ENCODE measurements at regions not wholly inside any gene's neighbourhood (a gene's known extent, or its start where the extent isn't known, plus 50 kb on each side); places are given as distances from the start of the nearest gene placed in this dataset.

DNA sequence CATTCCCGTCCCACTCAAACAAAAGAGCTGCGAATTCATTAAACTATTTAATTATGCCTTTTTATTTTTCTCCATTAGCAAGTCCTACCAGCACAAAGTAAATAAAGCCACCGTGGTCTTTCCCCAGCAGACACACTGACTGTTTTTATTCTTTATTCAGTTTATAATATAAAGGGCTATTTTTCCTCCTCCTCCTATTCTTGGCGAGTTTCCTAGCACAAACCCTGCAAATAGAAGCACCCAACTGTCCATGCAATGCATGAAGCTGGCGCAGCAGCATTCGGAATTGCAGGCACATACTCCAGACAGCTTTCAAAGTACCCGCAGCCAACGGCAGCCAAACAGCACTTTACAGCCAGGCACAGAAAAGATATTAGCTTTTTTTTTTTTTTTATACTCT, 583.4 kb upstream of the PSMD7 start:
- no peak overlapping the region for H3K9ac ChIP-seq (ENCODE audit: low read length)
- no peak overlapping the region for H3K4me3 ChIP-seq (ENCODE audit: low read length)
- no peaks in the 10 kb centered on the region for H3K36me3 ChIP-seq (ENCODE audit: control insufficient read depth, insufficient read depth, low read length)

GRCh38 chr16:73711406-73712080, 585.1 kb upstream of the PSMD7 start:
- Histone ChIP-seq H3K4me3 (ENCODE audit: low read length) (no peak overlapping the region), H3K36me3 (ENCODE audit: control insufficient read depth, insufficient read depth, low read length) (no peaks in the 10 kb centered on the region), H3K9me3 (ENCODE audit: control insufficient read depth, low read length) (no peaks in the 10 kb centered on the region), H3K9ac (ENCODE audit: low read length) (no peak overlapping the region), H3K27me3 (ENCODE audit: control insufficient read depth, insufficient read depth, low read length) (no peaks in the 10 kb centered on the region), H3K4me1 (ENCODE audit: control insufficient read depth, insufficient read depth, low read length) (no peaks in the 10 kb centered on the region)

More for the DNA sequence above, 583.4 kb upstream of the PSMD7 start:
- no peaks in the 10 kb centered on the region for H3K27me3 ChIP-seq (ENCODE audit: control insufficient read depth, insufficient read depth, low read length)
- no peaks in the 10 kb centered on the region for H3K9me3 ChIP-seq (ENCODE audit: control insufficient read depth, low read length)
- H3K4me1 ChIP-seq (ENCODE audit: control insufficient read depth, insufficient read depth, low read length): no peaks in the 10 kb centered on the region

DNA sequence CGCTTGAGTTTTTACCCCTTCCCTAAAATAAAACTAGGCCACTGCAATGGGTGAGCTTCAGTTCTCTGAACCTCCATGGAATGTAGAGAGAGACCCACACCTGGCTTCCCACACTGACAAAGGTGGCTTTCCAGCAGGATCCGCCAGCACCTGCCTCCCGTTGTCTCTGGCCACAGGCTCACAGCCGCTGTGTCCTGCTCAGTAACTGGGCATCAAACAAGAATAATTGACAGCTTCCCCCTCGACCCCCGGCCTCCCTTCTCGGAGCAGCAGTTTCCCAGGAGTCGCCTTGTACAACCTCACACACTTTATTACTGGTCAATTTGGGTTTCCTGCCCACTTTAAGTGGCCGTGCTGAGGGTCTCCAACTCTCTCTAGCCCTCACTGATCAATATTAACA, 586.1 kb upstream of the PSMD7 start:
- Histone ChIP-seq H3K36me3 (ENCODE audit: control insufficient read depth, insufficient read depth, low read length) (no peaks in the 10 kb centered on the region), H3K4me3 (ENCODE audit: low read length) (no peak overlapping the region), H3K27me3 (ENCODE audit: control insufficient read depth, insufficient read depth, low read length) (no peaks in the 10 kb centered on the region), H3K9ac (ENCODE audit: low read length) (no peak overlapping the region), H3K4me1 (ENCODE audit: control insufficient read depth, insufficient read depth, low read length) (no peaks in the 10 kb centered on the region), H3K9me3 (ENCODE audit: control insufficient read depth, low read length) (no peaks in the 10 kb centered on the region)

DNA sequence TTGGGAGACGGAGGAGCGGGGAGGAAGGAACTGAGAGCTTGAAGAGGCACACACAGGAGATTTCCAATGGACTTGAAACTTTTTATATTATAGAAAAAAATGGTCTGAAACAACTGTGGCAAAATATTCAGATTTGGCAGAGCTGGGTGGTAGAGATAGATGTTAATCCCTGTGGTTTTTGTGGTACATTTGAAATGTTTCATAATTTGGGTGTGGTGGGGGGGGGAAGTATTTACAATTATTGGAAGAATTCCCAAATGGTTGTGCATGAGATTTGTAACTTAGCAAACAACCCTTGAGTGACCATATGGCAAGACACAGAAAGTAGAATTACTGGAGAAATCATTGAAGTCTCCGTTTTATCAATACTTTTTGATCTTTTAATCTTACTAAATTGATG, 588.8 kb upstream of the PSMD7 start:
- Histone ChIP-seq H3K9me3 (ENCODE audit: control insufficient read depth, low read length) (no peaks in the 10 kb centered on the region), H3K4me1 (ENCODE audit: control insufficient read depth, insufficient read depth, low read length) (no peaks in the 10 kb centered on the region), H3K4me3 (ENCODE audit: low read length) (no peak overlapping the region), H3K36me3 (ENCODE audit: control insufficient read depth, insufficient read depth, low read length) (no peaks in the 10 kb centered on the region), H3K27me3 (ENCODE audit: control insufficient read depth, insufficient read depth, low read length) (no peaks in the 10 kb centered on the region), H3K9ac (ENCODE audit: low read length) (no peak overlapping the region)

DNA sequence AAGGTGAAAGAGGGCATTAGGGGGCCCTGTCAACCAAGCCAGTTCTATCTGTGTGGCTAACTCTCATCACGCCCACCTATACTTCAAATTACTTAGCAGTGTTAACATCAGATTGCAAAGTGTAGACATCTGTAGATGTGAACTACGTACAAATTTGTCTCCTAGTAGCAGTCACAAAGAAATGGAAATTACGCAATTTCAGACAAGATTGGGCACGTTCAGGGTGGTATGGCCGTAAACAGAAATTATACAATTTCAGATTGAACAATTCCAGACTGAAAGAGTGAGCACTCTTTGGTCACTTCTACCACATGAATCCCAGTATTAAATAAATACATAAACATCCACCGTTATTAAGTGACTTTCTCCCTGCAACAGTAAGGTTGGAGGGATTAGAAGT, 592.7 kb upstream of the PSMD7 start:
- Histone ChIP-seq H3K36me3 (ENCODE audit: control insufficient read depth, insufficient read depth, low read length) (no peaks in the 10 kb centered on the region), H3K9ac (ENCODE audit: low read length) (no peak overlapping the region), H3K4me3 (ENCODE audit: low read length) (no peak overlapping the region), H3K27me3 (ENCODE audit: control insufficient read depth, insufficient read depth, low read length) (no peaks in the 10 kb centered on the region), H3K4me1 (ENCODE audit: control insufficient read depth, insufficient read depth, low read length) (no peaks in the 10 kb centered on the region), H3K9me3 (ENCODE audit: control insufficient read depth, low read length) (no peaks in the 10 kb centered on the region)

DNA sequence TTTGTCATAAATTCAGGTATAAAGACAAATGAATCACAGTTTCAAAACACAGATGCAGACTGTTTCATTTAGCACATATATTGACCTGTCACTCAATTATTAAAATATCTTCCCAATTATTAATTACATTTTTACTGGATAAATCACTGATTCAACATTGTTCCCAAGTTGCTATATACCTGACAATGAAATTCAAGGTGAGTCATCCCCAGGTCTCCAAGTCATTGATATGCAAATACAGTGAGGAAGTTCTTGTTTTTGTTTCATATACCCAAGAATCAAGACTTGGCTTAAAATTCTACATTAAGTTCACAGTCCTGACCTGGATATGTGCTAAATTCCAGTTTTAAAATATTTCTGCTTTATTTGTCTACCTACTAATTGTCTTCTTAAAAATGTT, 599.3 kb upstream of the PSMD7 start:
- Histone ChIP-seq H3K9me3 (ENCODE audit: control insufficient read depth, low read length) (no peaks in the 10 kb centered on the region), H3K4me1 (ENCODE audit: control insufficient read depth, insufficient read depth, low read length) (no peaks in the 10 kb centered on the region), H3K27me3 (ENCODE audit: control insufficient read depth, insufficient read depth, low read length) (no peaks in the 10 kb centered on the region), H3K4me3 (ENCODE audit: low read length) (no peak overlapping the region), H3K36me3 (ENCODE audit: control insufficient read depth, insufficient read depth, low read length) (no peaks in the 10 kb centered on the region), H3K9ac (ENCODE audit: low read length) (no peak overlapping the region)

GRCh38 chr16:73692861-73693260, 603.8 kb upstream of the PSMD7 start:
- H3K9me3 ChIP-seq (ENCODE audit: control insufficient read depth, low read length): no peaks in the 10 kb centered on the region
- H3K9ac ChIP-seq (ENCODE audit: low read length): no peak overlapping the region
- no peaks in the 10 kb centered on the region for H3K36me3 ChIP-seq (ENCODE audit: control insufficient read depth, insufficient read depth, low read length)
- H3K4me1 ChIP-seq (ENCODE audit: control insufficient read depth, insufficient read depth, low read length): no peaks in the 10 kb centered on the region
- H3K4me3 ChIP-seq (ENCODE audit: low read length): no peak overlapping the region
- no peaks in the 10 kb centered on the region for H3K27me3 ChIP-seq (ENCODE audit: control insufficient read depth, insufficient read depth, low read length)

DNA sequence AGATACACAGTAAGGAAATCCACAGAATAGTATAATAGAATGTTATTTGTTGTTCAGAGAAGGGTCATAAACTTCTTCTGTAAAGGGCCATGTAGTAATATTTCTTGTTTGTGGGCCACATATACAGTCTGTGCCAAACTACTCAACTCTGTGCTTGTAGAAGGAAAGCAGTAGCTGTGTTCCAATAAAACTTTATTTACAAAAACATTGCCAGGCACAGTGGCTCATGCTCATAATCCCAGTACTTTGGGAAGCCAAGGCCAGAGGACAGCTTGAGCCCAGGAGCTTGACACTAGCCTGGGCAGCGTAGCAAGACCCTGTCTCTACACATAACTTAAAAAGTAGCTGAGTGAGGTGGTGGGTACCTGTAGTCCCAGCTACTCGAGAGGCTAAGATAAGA, 612.8 kb upstream of the PSMD7 start:
- H3K4me1 ChIP-seq (ENCODE audit: control insufficient read depth, insufficient read depth, low read length): no peaks in the 10 kb centered on the region
- H3K36me3 ChIP-seq (ENCODE audit: control insufficient read depth, insufficient read depth, low read length): no peaks in the 10 kb centered on the region
- no peak overlapping the region for H3K9ac ChIP-seq (ENCODE audit: low read length)
- H3K27me3 ChIP-seq (ENCODE audit: control insufficient read depth, insufficient read depth, low read length): no peaks in the 10 kb centered on the region
- no peaks in the 10 kb centered on the region for H3K9me3 ChIP-seq (ENCODE audit: control insufficient read depth, low read length)
- no peak overlapping the region for H3K4me3 ChIP-seq (ENCODE audit: low read length)

DNA sequence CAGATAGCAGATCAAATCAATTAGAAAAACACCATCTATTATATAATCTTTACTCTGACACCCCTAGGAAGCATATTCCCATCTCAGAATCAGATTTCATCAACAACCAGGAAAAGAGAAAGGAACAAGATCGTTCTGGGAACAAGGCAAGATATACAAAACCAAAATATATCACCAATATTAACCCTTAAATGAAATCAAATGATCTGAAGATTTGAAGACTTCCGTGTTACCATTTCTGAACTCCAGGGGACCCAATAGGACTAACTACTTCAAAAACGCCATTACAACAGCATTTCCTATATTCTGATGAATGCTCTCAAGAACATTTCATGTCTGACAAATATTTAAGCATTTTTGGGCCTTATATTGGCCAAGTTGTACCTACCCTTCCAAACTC, 624.2 kb upstream of the ZFHX3 start:
- no peak overlapping the region for H3K4me3 ChIP-seq (ENCODE audit: low read length)
- H3K4me1 ChIP-seq (ENCODE audit: control insufficient read depth, insufficient read depth, low read length): no peaks in the 10 kb centered on the region
- no peaks in the 10 kb centered on the region for H3K9me3 ChIP-seq (ENCODE audit: control insufficient read depth, low read length)
- H3K27me3 ChIP-seq (ENCODE audit: control insufficient read depth, insufficient read depth, low read length): no peaks in the 10 kb centered on the region
- H3K9ac ChIP-seq (ENCODE audit: low read length): no peak overlapping the region
- no peaks in the 10 kb centered on the region for H3K36me3 ChIP-seq (ENCODE audit: control insufficient read depth, insufficient read depth, low read length)

- Histone ChIP-seq H3K9me3 (ENCODE audit: control insufficient read depth, low read length) (no peaks in the 10 kb centered on the region), H3K27me3 (ENCODE audit: control insufficient read depth, insufficient read depth, low read length) (no peaks in the 10 kb centered on the region), H3K9ac (ENCODE audit: low read length) (no peak overlapping the region), H3K36me3 (ENCODE audit: control insufficient read depth, insufficient read depth, low read length) (no peaks in the 10 kb centered on the region), H3K4me1 (ENCODE audit: control insufficient read depth, insufficient read depth, low read length) (no peaks in the 10 kb centered on the region), H3K4me3 (ENCODE audit: low read length) (no peak overlapping the region)
Measured at GRCh38 chr16:73670836-73671820, 623.2 kb upstream of the ZFHX3 start.

DNA sequence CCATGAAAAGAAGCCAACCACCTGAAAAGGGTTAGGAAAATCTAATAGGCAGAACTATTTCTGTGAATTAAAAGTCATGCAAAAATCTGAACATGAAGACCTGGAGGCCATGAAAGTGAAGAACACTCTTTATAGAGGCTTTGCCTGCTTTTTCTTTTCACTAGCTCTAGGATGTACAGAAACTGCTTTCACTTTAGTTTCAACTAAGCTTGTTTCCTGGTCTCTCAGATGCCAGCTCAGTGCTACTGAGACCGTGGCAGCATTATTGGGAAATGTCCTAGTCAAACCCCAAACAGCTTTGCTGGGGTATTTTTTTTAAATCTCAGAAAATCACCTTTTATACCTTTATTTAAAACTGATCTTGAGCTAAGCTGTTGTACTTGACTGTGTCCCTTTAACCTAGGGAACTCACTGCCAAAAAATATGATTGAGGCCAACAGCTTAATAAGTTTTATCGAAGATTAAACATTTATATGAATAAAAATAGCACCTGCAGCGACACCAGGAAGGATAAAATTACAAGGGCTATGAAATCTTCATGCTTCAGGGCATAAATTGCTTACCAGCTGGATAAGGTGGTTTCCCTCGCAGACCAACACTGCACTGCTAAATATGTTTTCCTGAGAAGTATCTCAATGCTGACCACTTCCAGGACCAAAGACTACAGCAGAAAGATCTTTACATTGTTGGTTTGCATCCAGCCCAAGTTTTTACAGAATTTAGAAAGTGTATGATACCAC, 621.8 kb upstream of the ZFHX3 start:
- Histone ChIP-seq H3K36me3 (ENCODE audit: control insufficient read depth, insufficient read depth, low read length) (no peaks in the 10 kb centered on the region), H3K9ac (ENCODE audit: low read length) (no peak overlapping the region), H3K4me3 (ENCODE audit: low read length) (no peak overlapping the region), H3K4me1 (ENCODE audit: control insufficient read depth, insufficient read depth, low read length) (no peaks in the 10 kb centered on the region), H3K27me3 (ENCODE audit: control insufficient read depth, insufficient read depth, low read length) (no peaks in the 10 kb centered on the region), H3K9me3 (ENCODE audit: control insufficient read depth, low read length) (no peaks in the 10 kb centered on the region)

- H3K4me1 ChIP-seq (ENCODE audit: control insufficient read depth, insufficient read depth, low read length): no peaks in the 10 kb centered on the region
Measured at GRCh38 chr16:73663720-73664119, 615.8 kb upstream of the ZFHX3 start.

More at GRCh38 chr16:73663720-73664119, 615.8 kb upstream of the ZFHX3 start:
- Histone ChIP-seq H3K9ac (ENCODE audit: low read length) (no peak overlapping the region), H3K4me3 (ENCODE audit: low read length) (no peak overlapping the region), H3K27me3 (ENCODE audit: control insufficient read depth, insufficient read depth, low read length) (no peaks in the 10 kb centered on the region), H3K9me3 (ENCODE audit: control insufficient read depth, low read length) (no peaks in the 10 kb centered on the region), H3K36me3 (ENCODE audit: control insufficient read depth, insufficient read depth, low read length) (no peaks in the 10 kb centered on the region)
